ENCODE measurements at regions not wholly inside any gene's neighbourhood (a gene's known extent, or its start where the extent isn't known, plus 50 kb on each side); places are given as distances from the start of the nearest gene placed in this dataset.

GRCh38 chr15:31867536-31868442, 162.5 kb upstream of the CHRNA7 start:
- Histone ChIP-seq H3K27ac (no peak overlapping the region), H3K27me3 (peaks cover 5% of the 10 kb centered on the region), H3K79me2 (no peaks in the 10 kb centered on the region), H2AFZ (no peak overlapping the region), H4K20me1 (ENCODE audit: insufficient read depth, poor library complexity, severe bottlenecking) (no peaks in the 10 kb centered on the region), H3K4me1 (ENCODE audit: insufficient read depth) (no peaks in the 10 kb centered on the region), H3K9me2 (replicated peaks; ENCODE audit: insufficient read depth) (no peaks in the 10 kb centered on the region), H3K36me3 (replicated peaks; ENCODE audit: insufficient read depth, low read depth) (no peaks in the 10 kb centered on the region), H3K4me3 (no peak overlapping the region), H3K4me2 (no peak overlapping the region), H3K9me3 (ENCODE audit: low read depth) (no peaks in the 10 kb centered on the region)
- 28% methylated on average over 24 of the region's 24 CpGs for WGBS (ENCODE audit: low lambda C conversion rate, missing lambda C conversion rate)
- peak; percentile 69 for DNase-seq (ENCODE audit: low spot score)
- TF ChIP-seq EZH2phosphoT487 (IDR thresholded peaks at IDR 0.05; ENCODE audit: low read depth, severe bottlenecking, unreplicated experiment) (no peak), CTCF (IDR thresholded peaks at IDR 0.05; ENCODE audit: poor library complexity) (peak; percentile 81), EZH2 (IDR thresholded peaks at IDR 0.05; ENCODE audit: borderline replicate concordance) (no peak)

- Histone ChIP-seq H3K9me3 (ENCODE audit: low read depth) (no peaks in the 10 kb centered on the region), H3K27me3 (peaks cover 8% of the 10 kb centered on the region), H3K36me3 (replicated peaks; ENCODE audit: insufficient read depth, low read depth) (no peaks in the 10 kb centered on the region), H3K79me2 (no peaks in the 10 kb centered on the region), H3K4me2 (peak overlapping the region; percentile 69), H3K27ac (no peak overlapping the region), H3K4me1 (ENCODE audit: insufficient read depth) (no peaks in the 10 kb centered on the region), H3K9me2 (replicated peaks; ENCODE audit: insufficient read depth) (no peaks in the 10 kb centered on the region), H4K20me1 (ENCODE audit: insufficient read depth, poor library complexity, severe bottlenecking) (no peaks in the 10 kb centered on the region), H3K4me3 (peak overlapping the region; percentile 28), H2AFZ (no peak overlapping the region)
- WGBS (ENCODE audit: low lambda C conversion rate, missing lambda C conversion rate), result 3% methylated on average over 31 of the region's 60 CpGs
- TF ChIP-seq EZH2 (IDR thresholded peaks at IDR 0.05; ENCODE audit: borderline replicate concordance) (no peak), CTCF (IDR thresholded peaks at IDR 0.05; ENCODE audit: poor library complexity) (no peak), EZH2phosphoT487 (IDR thresholded peaks at IDR 0.05; ENCODE audit: low read depth, severe bottlenecking, unreplicated experiment) (no peak)
- DNase-seq (ENCODE audit: low spot score), result peak; percentile 26
Measured at GRCh38 chr15:31869686-31870307, 160.5 kb upstream of the CHRNA7 start.

- Histone ChIP-seq H3K4me2 (peak within 1 kb of the TSS; percentile 88), H3K4me1 (ENCODE audit: insufficient read depth) (no peaks in the 10 kb centered on the region), H3K79me2 (no peaks in the 10 kb centered on the region), H4K20me1 (ENCODE audit: insufficient read depth, poor library complexity, severe bottlenecking) (no peaks in the 10 kb centered on the region), H3K4me3 (peak within 1 kb of the TSS; percentile 71), H3K36me3 (replicated peaks; ENCODE audit: insufficient read depth, low read depth) (no peaks in the 10 kb centered on the region), H3K9me2 (replicated peaks; ENCODE audit: insufficient read depth) (no peaks in the 10 kb centered on the region), H3K9me3 (ENCODE audit: low read depth) (no peaks in the 10 kb centered on the region), H3K27me3 (peaks cover 8% of the 10 kb centered on the region), H3K27ac (peak within 1 kb of the TSS; percentile 54), H2AFZ (peak within 1 kb of the TSS; percentile 93)
- peak; percentile 93 for DNase-seq (ENCODE audit: low spot score)
- WGBS (ENCODE audit: low lambda C conversion rate, missing lambda C conversion rate), result under 1% methylated on average over 34 of the region's 122 CpGs
- TF ChIP-seq EZH2 (IDR thresholded peaks at IDR 0.05; ENCODE audit: borderline replicate concordance) (no peak), EZH2phosphoT487 (IDR thresholded peaks at IDR 0.05; ENCODE audit: low read depth, severe bottlenecking, unreplicated experiment) (no peak), CTCF (IDR thresholded peaks at IDR 0.05; ENCODE audit: poor library complexity) (no peak)
Measured at GRCh38 chr15:31870328-31871165, 159.8 kb upstream of the CHRNA7 start, which contains the start of gene OTUD7A. TSS of gene OTUD7A (minus strand) at chr15:31870673.

All from hepatocyte (in vitro differentiated cells).